GM23338 (cell line): ENCODE measurements at regions not wholly inside any gene's neighbourhood (a gene's known extent, or its start where the extent isn't known, plus 50 kb on each side); places are given as distances from the start of the nearest gene placed in this dataset.

Experiments used
- ATAC-seq: fragments of 200-7000 bp; cut with Tn5 transposase; 3 replicates; pipeline ENCODE4 v1.9.1; 2020
- DNase-seq: peaks from one replicate; pipeline ENCODE4 v3.0.0-alpha.2; 2015; ENCODE audit warnings: low spot score
- H2AFZ ChIP-seq: fragments of 200-600 bp; sonication (generic); 2 replicates; pipeline ENCODE4 v1.8.0; 2016; ENCODE audit warnings: antibody characterized with exemption, mild to moderate bottlenecking, moderate library complexity
- H3F3A ChIP-seq: fragments of 200-600 bp; sonication (generic); replicated peaks from 2 replicates; pipeline ENCODE4 v1.8.0; 2017; ENCODE audit warnings: antibody characterized with exemption, mixed run types, low read depth
- H3K27ac ChIP-seq: fragments of 200-600 bp; sonication (generic); 2 replicates; pipeline ENCODE4 v1.6.1; 2016; ENCODE audit warnings: low read depth
- H3K27me3 ChIP-seq: fragments of 200-600 bp; sonication (generic); 2 replicates; pipeline ENCODE4 v1.8.0; 2016; ENCODE audit warnings: mild to moderate bottlenecking, mixed run types, moderate library complexity; ENCODE audit not compliant: insufficient read depth
- H3K36me3 ChIP-seq: fragments of 200-600 bp; sonication (generic); 2 replicates; pipeline ENCODE4 v1.8.0; 2016; ENCODE audit warnings: mild to moderate bottlenecking; ENCODE audit not compliant: insufficient read depth
- H3K4me1 ChIP-seq: fragments of 200-600 bp; sonication (generic); 2 replicates; pipeline ENCODE4 v1.8.0; 2016; ENCODE audit warnings: mild to moderate bottlenecking, moderate library complexity; ENCODE audit not compliant: insufficient read depth
- H3K4me2 ChIP-seq: fragments of 200-600 bp; sonication (generic); 2 replicates; pipeline ENCODE4 v1.7.1; 2017; ENCODE audit warnings: mixed run types
- H3K4me3 ChIP-seq: fragments of 200-600 bp; sonication (generic); 2 replicates; pipeline ENCODE4 v1.6.1; 2016; ENCODE audit warnings: mixed run types
- H3K79me2 ChIP-seq: fragments of 200-600 bp; sonication (generic); replicated peaks from 2 replicates; pipeline ENCODE4 v1.8.0; 2017; ENCODE audit warnings: mild to moderate bottlenecking; ENCODE audit not compliant: insufficient read depth
- H3K9me2 ChIP-seq: fragments of 200-600 bp; sonication (generic); 2 replicates; pipeline ENCODE4 v1.8.0; 2017; ENCODE audit not compliant: insufficient read depth
- H4K20me1 ChIP-seq: fragments of 200-600 bp; sonication (generic); replicated peaks from 2 replicates; pipeline ENCODE4 v1.8.0; 2017; ENCODE audit warnings: mild to moderate bottlenecking; ENCODE audit not compliant: insufficient read depth
- H3K27ac Mint-ChIP-seq: 2 replicates; pipeline ENCODE4 v1.8.0; 2020; ENCODE audit warnings: inconsistent platforms, mild to moderate bottlenecking, moderate library complexity, mixed read lengths
- H3K27me3 Mint-ChIP-seq: 3 replicates; pipeline ENCODE4 v1.8.0; 2022; ENCODE audit warnings: low read depth, mild to moderate bottlenecking, moderate library complexity, mixed read lengths, inconsistent platforms; ENCODE audit not compliant: insufficient read depth, poor library complexity
- H3K36me3 Mint-ChIP-seq: 3 replicates; pipeline ENCODE4 v1.8.0; 2021; ENCODE audit warnings: low read depth, mild to moderate bottlenecking, inconsistent platforms, moderate library complexity, mixed read lengths
- H3K4me1 Mint-ChIP-seq: 3 replicates; pipeline ENCODE4 v1.8.0; 2020; ENCODE audit warnings: mild to moderate bottlenecking, inconsistent platforms, mixed read lengths
- H3K4me3 Mint-ChIP-seq: 3 replicates; pipeline ENCODE4 v1.8.0; 2021; ENCODE audit warnings: moderate library complexity, mild to moderate bottlenecking, inconsistent platforms, mixed read lengths
- H3K9me3 Mint-ChIP-seq: 3 replicates; pipeline ENCODE4 v1.8.0; 2020; ENCODE audit warnings: moderate library complexity, mild to moderate bottlenecking, inconsistent platforms, mixed read lengths
- CREB1 ChIP-seq: fragments of 250-450 bp; sonication (Bioruptor Pico); IDR thresholded peaks from 2 replicates; pipeline ENCODE4 v1.5.0; 2020; ENCODE audit warnings: low read depth, mild to moderate bottlenecking, moderate library complexity
- EZH2 ChIP-seq: fragments of 200-600 bp; sonication (generic); IDR thresholded peaks from one replicate; pipeline ENCODE4 v1.8.0; 2017; ENCODE audit warnings: antibody characterized with exemption, mild to moderate bottlenecking, low read depth; ENCODE audit not compliant: unreplicated experiment
- EZH2phosphoT487 ChIP-seq: fragments of 200-600 bp; sonication (generic); IDR thresholded peaks from one replicate; pipeline ENCODE4 v1.8.1; 2018; ENCODE audit warnings: antibody characterized with exemption; ENCODE audit not compliant: unreplicated experiment
- JUNB ChIP-seq: IDR thresholded peaks from one replicate; pipeline ENCODE4 v1.6.1; 2016; ENCODE audit warnings: antibody characterized with exemption; ENCODE audit not compliant: unreplicated experiment
- NANOG ChIP-seq: IDR thresholded peaks from 2 replicates; pipeline ENCODE4 v1.6.1; 2016; ENCODE audit warnings: antibody characterized with exemption, borderline replicate concordance
- POLR2AphosphoS5 ChIP-seq: IDR thresholded peaks from 2 replicates; pipeline ENCODE4 v1.6.1; 2016; ENCODE audit warnings: antibody characterized with exemption, low read depth
- STAT1 ChIP-seq: IDR thresholded peaks from one replicate; pipeline ENCODE4 v1.6.1; 2016; ENCODE audit warnings: antibody characterized with exemption; ENCODE audit not compliant: unreplicated experiment
- ZNF114 ChIP-seq: fragments of 250-450 bp; sonication (Bioruptor Pico); IDR thresholded peaks from 2 replicates; pipeline ENCODE4 v1.5.0; 2020; ENCODE audit warnings: mild to moderate bottlenecking, moderate library complexity
- ZNF331 ChIP-seq: fragments of 250-450 bp; sonication (Bioruptor Pico); IDR thresholded peaks from 2 replicates; pipeline ENCODE4 v1.5.0; 2020; ENCODE audit warnings: low read depth, mild to moderate bottlenecking, moderate library complexity
- TF ChIP-seq, protein P1 (sequence below): IDR thresholded peaks from one replicate; pipeline ENCODE4 v1.6.1; 2018; ENCODE audit warnings: antibody characterized with exemption; ENCODE audit not compliant: unreplicated experiment
- TF ChIP-seq, protein P2 (sequence below): IDR thresholded peaks from 2 replicates; pipeline ENCODE4 v1.6.1; 2016; ENCODE audit warnings: antibody characterized with exemption
- TF ChIP-seq, protein P3 (sequence below): fragments of 250-450 bp; sonication (Bioruptor Pico); IDR thresholded peaks from 2 replicates; pipeline ENCODE4 v1.5.0; 2020; ENCODE audit warnings: mild to moderate bottlenecking, moderate library complexity

DNA sequence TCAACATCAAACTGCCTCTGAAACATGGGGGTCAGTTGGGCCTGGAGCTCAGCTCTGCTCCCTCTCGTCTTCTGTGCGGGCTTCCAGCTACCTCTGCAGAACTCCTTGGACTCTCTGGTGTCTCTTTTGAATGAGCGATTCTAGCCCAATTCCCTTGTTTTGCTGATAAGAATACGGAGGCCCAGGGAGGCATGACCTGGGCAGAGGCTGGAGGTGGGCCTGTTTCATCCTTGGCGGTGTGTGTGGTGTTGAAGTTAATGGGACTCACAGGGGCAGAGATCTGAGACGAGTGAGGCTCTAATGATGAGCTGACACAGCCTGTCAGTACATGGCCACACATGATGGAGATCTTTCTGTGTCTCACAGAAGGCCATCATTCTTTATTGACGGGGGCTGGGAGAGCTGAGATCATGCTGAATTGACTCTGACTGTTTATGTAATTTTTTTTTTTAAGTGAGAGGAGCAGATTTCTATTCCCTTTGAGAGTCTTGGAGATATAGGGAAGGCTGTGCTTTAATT is 134.5 kb downstream of the URB2 start:
- Histone ChIP-seq H3K79me2 (no peaks in the 10 kb centered on the region), H3F3A (no peaks in the 10 kb centered on the region), H4K20me1 (no peaks in the 10 kb centered on the region), H3K36me3 (no peaks in the 10 kb centered on the region), H2AFZ (no peak overlapping the region), H3K4me2 (no peak overlapping the region), H3K27me3 (no peaks in the 10 kb centered on the region), H3K4me1 (no peaks in the 10 kb centered on the region), H3K27ac (no peak overlapping the region), H3K9me2 (no peaks in the 10 kb centered on the region), H3K4me3 (no peak overlapping the region)
- no peak for DNase-seq
- Mint-ChIP-seq H3K27ac (no peak overlapping the region), H3K9me3 (no peaks in the 10 kb centered on the region), H3K27me3 (no peaks in the 10 kb centered on the region), H3K36me3 (no peaks in the 10 kb centered on the region), H3K4me3 (no peak overlapping the region), H3K4me1 (no peaks in the 10 kb centered on the region)
- TF ChIP-seq NANOG (no peak), CREB1 (CRISPR knock-in tag) (no peak), EZH2phosphoT487 (no peak), POLR2AphosphoS5 (no peak), JUNB (no peak), EZH2 (no peak), STAT1 (no peak)
- TF ChIP-seq, protein P1, sequence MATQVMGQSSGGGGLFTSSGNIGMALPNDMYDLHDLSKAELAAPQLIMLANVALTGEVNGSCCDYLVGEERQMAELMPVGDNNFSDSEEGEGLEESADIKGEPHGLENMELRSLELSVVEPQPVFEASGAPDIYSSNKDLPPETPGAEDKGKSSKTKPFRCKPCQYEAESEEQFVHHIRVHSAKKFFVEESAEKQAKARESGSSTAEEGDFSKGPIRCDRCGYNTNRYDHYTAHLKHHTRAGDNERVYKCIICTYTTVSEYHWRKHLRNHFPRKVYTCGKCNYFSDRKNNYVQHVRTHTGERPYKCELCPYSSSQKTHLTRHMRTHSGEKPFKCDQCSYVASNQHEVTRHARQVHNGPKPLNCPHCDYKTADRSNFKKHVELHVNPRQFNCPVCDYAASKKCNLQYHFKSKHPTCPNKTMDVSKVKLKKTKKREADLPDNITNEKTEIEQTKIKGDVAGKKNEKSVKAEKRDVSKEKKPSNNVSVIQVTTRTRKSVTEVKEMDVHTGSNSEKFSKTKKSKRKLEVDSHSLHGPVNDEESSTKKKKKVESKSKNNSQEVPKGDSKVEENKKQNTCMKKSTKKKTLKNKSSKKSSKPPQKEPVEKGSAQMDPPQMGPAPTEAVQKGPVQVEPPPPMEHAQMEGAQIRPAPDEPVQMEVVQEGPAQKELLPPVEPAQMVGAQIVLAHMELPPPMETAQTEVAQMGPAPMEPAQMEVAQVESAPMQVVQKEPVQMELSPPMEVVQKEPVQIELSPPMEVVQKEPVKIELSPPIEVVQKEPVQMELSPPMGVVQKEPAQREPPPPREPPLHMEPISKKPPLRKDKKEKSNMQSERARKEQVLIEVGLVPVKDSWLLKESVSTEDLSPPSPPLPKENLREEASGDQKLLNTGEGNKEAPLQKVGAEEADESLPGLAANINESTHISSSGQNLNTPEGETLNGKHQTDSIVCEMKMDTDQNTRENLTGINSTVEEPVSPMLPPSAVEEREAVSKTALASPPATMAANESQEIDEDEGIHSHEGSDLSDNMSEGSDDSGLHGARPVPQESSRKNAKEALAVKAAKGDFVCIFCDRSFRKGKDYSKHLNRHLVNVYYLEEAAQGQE = no peak
- no peak for ATAC-seq

DNA sequence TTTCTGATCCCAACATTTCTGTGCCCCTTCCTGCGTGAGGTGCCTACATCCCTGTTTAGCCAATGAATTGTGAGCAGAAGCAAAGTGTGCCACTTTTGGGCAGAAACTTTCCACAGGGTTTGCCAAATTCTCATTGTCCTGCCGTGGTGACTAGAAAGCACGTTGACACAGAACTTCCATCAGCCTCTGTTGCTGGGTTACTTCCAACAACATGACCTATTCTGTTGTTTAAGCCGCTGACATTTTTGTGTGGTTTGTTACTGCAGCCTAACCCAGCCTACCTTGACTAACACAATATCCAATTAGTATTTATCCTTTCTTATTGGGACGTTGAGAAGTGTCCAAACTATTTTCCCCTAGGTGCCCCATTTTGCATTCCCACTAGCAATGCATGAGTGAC is 136.8 kb downstream of the URB2 start:
- Histone ChIP-seq H3K36me3 (no peaks in the 10 kb centered on the region), H3K4me2 (no peak overlapping the region), H3K9me2 (no peaks in the 10 kb centered on the region), H4K20me1 (no peaks in the 10 kb centered on the region), H3F3A (no peaks in the 10 kb centered on the region), H2AFZ (no peak overlapping the region; the same call in 1 of the 2 replicates), H3K27ac (no peak overlapping the region), H3K4me1 (no peaks in the 10 kb centered on the region), H3K27me3 (no peaks in the 10 kb centered on the region), H3K79me2 (no peaks in the 10 kb centered on the region), H3K4me3 (no peak overlapping the region)
- no peak for DNase-seq
- no peak for ATAC-seq
- Mint-ChIP-seq H3K27ac (no peak overlapping the region), H3K4me1 (no peaks in the 10 kb centered on the region), H3K27me3 (no peaks in the 10 kb centered on the region), H3K9me3 (no peaks in the 10 kb centered on the region), H3K4me3 (no peak overlapping the region), H3K36me3 (no peaks in the 10 kb centered on the region)
- TF ChIP-seq ZNF114 (CRISPR knock-in tag) (no peak), POLR2AphosphoS5 (no peak), ZNF331 (no peak), NANOG (no peak), EZH2phosphoT487 (no peak)
- TF ChIP-seq, protein P2, sequence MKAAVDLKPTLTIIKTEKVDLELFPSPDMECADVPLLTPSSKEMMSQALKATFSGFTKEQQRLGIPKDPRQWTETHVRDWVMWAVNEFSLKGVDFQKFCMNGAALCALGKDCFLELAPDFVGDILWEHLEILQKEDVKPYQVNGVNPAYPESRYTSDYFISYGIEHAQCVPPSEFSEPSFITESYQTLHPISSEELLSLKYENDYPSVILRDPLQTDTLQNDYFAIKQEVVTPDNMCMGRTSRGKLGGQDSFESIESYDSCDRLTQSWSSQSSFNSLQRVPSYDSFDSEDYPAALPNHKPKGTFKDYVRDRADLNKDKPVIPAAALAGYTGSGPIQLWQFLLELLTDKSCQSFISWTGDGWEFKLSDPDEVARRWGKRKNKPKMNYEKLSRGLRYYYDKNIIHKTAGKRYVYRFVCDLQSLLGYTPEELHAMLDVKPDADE = no peak
- TF ChIP-seq, protein P3, sequence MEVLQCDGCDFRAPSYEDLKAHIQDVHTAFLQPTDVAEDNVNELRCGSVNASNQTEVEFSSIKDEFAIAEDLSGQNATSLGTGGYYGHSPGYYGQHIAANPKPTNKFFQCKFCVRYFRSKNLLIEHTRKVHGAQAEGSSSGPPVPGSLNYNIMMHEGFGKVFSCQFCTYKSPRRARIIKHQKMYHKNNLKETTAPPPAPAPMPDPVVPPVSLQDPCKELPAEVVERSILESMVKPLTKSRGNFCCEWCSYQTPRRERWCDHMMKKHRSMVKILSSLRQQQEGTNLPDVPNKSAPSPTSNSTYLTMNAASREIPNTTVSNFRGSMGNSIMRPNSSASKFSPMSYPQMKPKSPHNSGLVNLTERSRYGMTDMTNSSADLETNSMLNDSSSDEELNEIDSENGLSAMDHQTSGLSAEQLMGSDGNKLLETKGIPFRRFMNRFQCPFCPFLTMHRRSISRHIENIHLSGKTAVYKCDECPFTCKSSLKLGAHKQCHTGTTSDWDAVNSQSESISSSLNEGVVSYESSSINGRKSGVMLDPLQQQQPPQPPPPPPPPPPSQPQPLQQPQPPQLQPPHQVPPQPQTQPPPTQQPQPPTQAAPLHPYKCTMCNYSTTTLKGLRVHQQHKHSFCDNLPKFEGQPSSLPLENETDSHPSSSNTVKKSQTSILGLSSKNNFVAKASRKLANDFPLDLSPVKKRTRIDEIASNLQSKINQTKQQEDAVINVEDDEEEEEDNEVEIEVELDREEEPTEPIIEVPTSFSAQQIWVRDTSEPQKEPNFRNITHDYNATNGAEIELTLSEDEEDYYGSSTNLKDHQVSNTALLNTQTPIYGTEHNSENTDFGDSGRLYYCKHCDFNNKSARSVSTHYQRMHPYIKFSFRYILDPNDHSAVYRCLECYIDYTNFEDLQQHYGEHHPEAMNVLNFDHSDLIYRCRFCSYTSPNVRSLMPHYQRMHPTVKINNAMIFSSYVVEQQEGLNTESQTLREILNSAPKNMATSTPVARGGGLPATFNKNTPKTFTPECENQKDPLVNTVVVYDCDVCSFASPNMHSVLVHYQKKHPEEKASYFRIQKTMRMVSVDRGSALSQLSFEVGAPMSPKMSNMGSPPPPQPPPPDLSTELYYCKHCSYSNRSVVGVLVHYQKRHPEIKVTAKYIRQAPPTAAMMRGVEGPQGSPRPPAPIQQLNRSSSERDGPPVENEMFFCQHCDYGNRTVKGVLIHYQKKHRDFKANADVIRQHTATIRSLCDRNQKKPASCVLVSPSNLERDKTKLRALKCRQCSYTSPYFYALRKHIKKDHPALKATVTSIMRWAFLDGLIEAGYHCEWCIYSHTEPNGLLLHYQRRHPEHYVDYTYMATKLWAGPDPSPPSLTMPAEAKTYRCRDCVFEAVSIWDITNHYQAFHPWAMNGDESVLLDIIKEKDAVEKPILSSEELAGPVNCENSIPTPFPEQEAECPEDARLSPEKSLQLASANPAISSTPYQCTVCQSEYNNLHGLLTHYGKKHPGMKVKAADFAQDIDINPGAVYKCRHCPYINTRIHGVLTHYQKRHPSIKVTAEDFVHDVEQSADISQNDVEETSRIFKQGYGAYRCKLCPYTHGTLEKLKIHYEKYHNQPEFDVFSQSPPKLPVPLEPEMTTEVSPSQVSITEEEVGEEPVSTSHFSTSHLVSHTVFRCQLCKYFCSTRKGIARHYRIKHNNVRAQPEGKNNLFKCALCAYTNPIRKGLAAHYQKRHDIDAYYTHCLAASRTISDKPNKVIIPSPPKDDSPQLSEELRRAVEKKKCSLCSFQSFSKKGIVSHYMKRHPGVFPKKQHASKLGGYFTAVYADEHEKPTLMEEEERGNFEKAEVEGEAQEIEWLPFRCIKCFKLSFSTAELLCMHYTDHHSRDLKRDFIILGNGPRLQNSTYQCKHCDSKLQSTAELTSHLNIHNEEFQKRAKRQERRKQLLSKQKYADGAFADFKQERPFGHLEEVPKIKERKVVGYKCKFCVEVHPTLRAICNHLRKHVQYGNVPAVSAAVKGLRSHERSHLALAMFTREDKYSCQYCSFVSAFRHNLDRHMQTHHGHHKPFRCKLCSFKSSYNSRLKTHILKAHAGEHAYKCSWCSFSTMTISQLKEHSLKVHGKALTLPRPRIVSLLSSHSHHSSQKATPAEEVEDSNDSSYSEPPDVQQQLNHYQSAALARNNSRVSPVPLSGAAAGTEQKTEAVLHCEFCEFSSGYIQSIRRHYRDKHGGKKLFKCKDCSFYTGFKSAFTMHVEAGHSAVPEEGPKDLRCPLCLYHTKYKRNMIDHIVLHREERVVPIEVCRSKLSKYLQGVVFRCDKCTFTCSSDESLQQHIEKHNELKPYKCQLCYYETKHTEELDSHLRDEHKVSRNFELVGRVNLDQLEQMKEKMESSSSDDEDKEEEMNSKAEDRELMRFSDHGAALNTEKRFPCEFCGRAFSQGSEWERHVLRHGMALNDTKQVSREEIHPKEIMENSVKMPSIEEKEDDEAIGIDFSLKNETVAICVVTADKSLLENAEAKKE = no peak
